ENCODE measurements at regions not wholly inside any gene's neighbourhood (a gene's known extent, or its start where the extent isn't known, plus 50 kb on each side); places are given as distances from the start of the nearest gene placed in this dataset.

- ATAC-seq (ENCODE audit: low read depth) (no peak), DNase-seq (ENCODE audit: low spot score in 2 of 2) (no peak)
- no peak overlapping the region for H3K4me3 Mint-ChIP-seq
- no peak overlapping the region for H3K27ac Mint-ChIP-seq
- peaks cover 18% of the 10 kb centered on the region for H3K27me3 Mint-ChIP-seq
- no peaks in the 10 kb centered on the region for H3K4me1 Mint-ChIP-seq
- H3K36me3 Mint-ChIP-seq, result no peaks in the 10 kb centered on the region
- peaks cover 21% of the 10 kb centered on the region for H3K9me3 Mint-ChIP-seq
Measured at GRCh38 chr1:30425046-30425445, 298.3 kb downstream of the MATN1 start.

- no peak for DNase-seq (ENCODE audit: low spot score in 2 of 2)
- Mint-ChIP-seq H3K4me1 (no peaks in the 10 kb centered on the region), H3K4me3 (no peak overlapping the region), H3K36me3 (no peaks in the 10 kb centered on the region), H3K27me3 (peaks cover 18% of the 10 kb centered on the region), H3K27ac (no peak overlapping the region), H3K9me3 (peaks cover 18% of the 10 kb centered on the region)
- no peak for ATAC-seq (ENCODE audit: low read depth)
Measured at GRCh38 chr1:30423570-30423969, 299.8 kb downstream of the MATN1 start.

DNA sequence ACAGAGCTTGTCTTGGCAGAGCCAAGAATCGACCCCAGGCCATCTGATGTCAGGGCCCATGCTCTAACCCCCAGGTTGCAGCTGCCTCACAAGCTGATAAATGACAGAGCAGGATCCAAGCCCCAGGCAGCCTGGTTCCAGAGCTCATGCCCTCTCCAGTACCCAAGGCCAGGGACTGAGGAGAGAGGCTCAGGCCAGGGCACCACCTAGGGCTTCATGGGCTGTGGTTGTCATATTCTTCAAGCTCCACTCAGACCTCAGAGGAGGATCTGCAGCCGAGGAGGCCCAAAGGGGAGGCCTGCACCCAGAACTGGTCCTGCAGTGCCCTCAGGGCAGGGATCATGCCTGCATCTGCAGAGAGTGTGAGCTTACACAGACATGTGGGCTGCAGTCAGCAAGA lies 301.1 kb downstream of the MATN1 start:
- no peaks in the 10 kb centered on the region for H3K36me3 Mint-ChIP-seq
- no peak overlapping the region for H3K27ac Mint-ChIP-seq

DNA sequence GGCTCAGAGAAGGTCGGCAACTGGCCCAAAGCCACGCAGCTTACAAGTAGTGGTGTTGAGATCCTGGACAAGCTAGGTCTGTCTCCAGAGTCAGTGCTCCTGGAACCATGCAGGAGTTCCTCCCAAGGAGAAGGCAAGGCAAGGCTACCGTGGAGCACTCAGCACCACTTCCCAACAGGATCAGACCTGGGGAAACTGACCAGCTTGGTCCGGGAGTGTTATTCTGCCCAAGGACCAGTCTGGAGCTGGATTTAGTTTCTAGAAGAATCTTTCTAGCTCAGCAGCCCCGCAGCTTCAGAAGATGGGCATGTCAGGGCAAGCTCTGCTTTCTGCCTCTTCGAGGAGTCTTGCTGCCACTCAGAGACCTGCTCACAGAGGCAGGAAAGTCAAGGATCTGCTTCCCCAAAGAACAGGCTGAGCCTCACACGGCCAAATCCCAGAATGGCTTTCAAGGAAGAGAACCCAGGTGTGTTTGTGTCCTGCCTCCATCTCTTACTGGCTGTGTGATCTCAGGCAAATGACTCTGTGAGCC lies 302.8 kb downstream of the MATN1 start:
- Mint-ChIP-seq H3K9me3 (peaks cover 3% of the 10 kb centered on the region), H3K4me1 (no peaks in the 10 kb centered on the region), H3K27me3 (peaks cover 13% of the 10 kb centered on the region)

More for the DNA sequence above, 301.1 kb downstream of the MATN1 start:
- Mint-ChIP-seq H3K27me3 (peaks cover 19% of the 10 kb centered on the region), H3K4me1 (no peaks in the 10 kb centered on the region), H3K4me3 (no peak overlapping the region), H3K9me3 (peaks cover 11% of the 10 kb centered on the region)
- no peak for ATAC-seq (ENCODE audit: low read depth)
- DNase-seq (ENCODE audit: low spot score in 2 of 2), result peak in 1 of 2 donors; percentile 4

GRCh38 chr1:30419831-30420230 lies 303.6 kb downstream of the MATN1 start:
- Mint-ChIP-seq H3K9me3 (peaks cover 2% of the 10 kb centered on the region), H3K27me3 (peaks cover 12% of the 10 kb centered on the region), H3K36me3 (no peaks in the 10 kb centered on the region), H3K4me1 (no peaks in the 10 kb centered on the region), H3K27ac (no peak overlapping the region), H3K4me3 (no peak overlapping the region)
- ATAC-seq (ENCODE audit: low read depth) (no peak), DNase-seq (ENCODE audit: low spot score in 2 of 2) (no peak)

More for the DNA sequence above, 302.8 kb downstream of the MATN1 start:
- DNase-seq (ENCODE audit: low spot score in 2 of 2), result peak in 1 of 2 donors; percentile 4
- no peak for ATAC-seq (ENCODE audit: low read depth)
- Mint-ChIP-seq H3K4me3 (no peak overlapping the region), H3K36me3 (no peaks in the 10 kb centered on the region), H3K27ac (no peak overlapping the region)

DNA sequence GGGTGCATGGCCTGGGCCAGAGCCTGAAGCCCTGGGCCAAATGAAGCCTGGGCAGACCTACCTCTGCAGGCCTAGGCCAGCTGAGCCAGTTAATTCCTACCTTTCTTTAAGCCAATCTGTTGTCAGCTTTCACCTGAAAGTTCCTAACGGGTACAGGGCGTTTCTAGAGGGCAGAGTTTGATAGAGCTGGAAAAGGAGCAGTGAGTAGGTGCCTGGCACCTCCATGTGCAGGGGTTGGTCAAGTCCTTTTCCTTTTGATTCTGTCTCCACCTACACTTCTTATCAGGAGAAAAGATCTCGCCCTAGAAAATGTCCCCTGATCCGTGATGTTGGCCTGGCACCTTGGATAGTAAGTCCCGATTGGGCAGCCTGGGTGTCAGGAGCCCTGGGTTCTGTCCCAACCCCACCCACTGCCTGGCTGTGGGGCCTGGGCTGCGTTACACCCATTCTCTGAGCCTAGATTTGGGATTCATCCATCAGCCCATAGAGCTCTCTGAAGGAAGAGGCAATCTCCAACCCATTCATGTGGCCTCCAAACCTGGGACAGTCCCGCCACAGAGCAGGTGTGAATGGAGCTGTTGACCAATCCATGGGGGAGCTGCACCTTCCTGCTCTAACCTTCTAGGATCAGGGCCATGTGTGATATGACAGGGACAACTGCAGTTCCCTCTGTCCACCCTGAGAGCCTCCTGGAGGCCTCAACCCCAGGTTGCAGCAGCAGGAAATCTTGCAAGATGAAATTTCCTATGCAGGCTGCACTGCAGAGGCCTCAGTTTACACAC lies 304.3 kb downstream of the MATN1 start:
- no peak overlapping the region for H3K27ac Mint-ChIP-seq
- no peaks in the 10 kb centered on the region for H3K4me1 Mint-ChIP-seq
- no peak for ATAC-seq (ENCODE audit: low read depth)
- peak in 1 of 2 donors; percentile 4 for DNase-seq (ENCODE audit: low spot score in 2 of 2)
- peaks cover 9% of the 10 kb centered on the region for H3K27me3 Mint-ChIP-seq
- no peaks in the 10 kb centered on the region for H3K36me3 Mint-ChIP-seq
- no peak overlapping the region for H3K4me3 Mint-ChIP-seq
- H3K9me3 Mint-ChIP-seq, result no peaks in the 10 kb centered on the region

DNA sequence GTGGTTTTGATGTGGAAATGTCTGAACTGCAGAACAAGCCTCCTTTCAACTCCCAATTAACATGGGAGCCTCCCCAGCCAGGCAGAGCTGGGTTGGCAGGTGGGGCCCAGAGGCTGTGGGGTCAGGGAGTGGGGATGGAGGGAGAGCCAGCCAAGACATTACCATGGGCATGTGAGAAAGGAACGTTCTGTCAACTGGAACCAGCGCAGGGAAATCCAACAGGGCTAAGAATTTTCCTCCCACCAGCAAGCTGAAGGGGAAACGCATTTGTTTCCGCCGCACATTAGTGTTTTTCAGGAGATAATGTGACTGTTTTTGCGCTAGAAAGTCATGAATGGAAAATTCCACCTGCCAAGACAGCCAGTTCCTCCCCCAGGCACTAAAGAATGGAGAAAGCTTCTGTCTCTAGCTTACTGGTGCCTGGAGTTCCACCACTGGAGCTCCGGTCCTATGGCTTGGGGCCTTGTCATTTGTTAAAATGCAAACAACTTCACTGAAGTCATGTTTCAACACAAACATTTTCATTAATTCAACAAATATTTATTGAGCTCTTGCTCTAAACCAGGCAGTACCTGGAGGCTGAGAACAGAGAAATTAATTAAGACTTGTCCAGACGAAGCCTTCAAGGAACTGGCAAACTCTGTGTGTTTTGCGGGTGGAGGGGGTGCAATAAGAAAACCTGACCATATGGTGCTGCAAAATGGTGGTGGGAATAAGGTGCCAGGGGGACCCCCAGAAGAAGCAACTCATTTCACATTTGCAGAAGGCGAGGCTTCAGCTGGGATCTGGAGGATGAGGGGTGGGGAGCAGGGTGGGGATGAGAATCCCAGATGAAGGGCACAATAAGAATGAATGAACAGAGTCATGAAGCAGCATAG lies 305.1 kb downstream of the MATN1 start:
- Mint-ChIP-seq H3K27me3 (peaks cover 10% of the 10 kb centered on the region), H3K36me3 (no peaks in the 10 kb centered on the region), H3K27ac (no peak overlapping the region), H3K4me3 (no peak overlapping the region), H3K4me1 (no peaks in the 10 kb centered on the region), H3K9me3 (no peaks in the 10 kb centered on the region)
- ATAC-seq (ENCODE audit: low read depth), result no peak
- peak in 1 of 2 donors; percentile 2 for DNase-seq (ENCODE audit: low spot score in 2 of 2)

GRCh38 chr1:30417701-30418046 lies 305.7 kb downstream of the MATN1 start:
- Mint-ChIP-seq H3K27ac (no peak overlapping the region), H3K27me3 (peaks cover 10% of the 10 kb centered on the region), H3K4me3 (no peak overlapping the region), H3K36me3 (no peaks in the 10 kb centered on the region), H3K4me1 (no peaks in the 10 kb centered on the region), H3K9me3 (no peaks in the 10 kb centered on the region)
- ATAC-seq (ENCODE audit: low read depth) (no peak), DNase-seq (ENCODE audit: low spot score in 2 of 2) (peak in 1 of 2 donors; percentile 4)

GRCh38 chr1:30417001-30417700 lies 306.2 kb downstream of the MATN1 start:
- Mint-ChIP-seq H3K4me1 (no peaks in the 10 kb centered on the region), H3K4me3 (no peak overlapping the region), H3K27ac (no peak overlapping the region), H3K27me3 (peaks cover 10% of the 10 kb centered on the region), H3K36me3 (no peaks in the 10 kb centered on the region), H3K9me3 (no peaks in the 10 kb centered on the region)
- ATAC-seq (ENCODE audit: low read depth), result no peak
- DNase-seq (ENCODE audit: low spot score in 2 of 2), result peak in 1 of 2 donors; percentile 6

- H3K9me3 Mint-ChIP-seq, result no peaks in the 10 kb centered on the region
- DNase-seq (ENCODE audit: low spot score in 2 of 2) (peak in 1 of 2 donors; percentile 1), ATAC-seq (ENCODE audit: low read depth) (no peak)
- no peaks in the 10 kb centered on the region for H3K36me3 Mint-ChIP-seq
- H3K27ac Mint-ChIP-seq, result no peak overlapping the region
- H3K4me1 Mint-ChIP-seq, result no peaks in the 10 kb centered on the region
- peaks cover 13% of the 10 kb centered on the region for H3K27me3 Mint-ChIP-seq
- no peak overlapping the region for H3K4me3 Mint-ChIP-seq
Measured at GRCh38 chr1:30416221-30416820, 307.1 kb downstream of the MATN1 start.

DNA sequence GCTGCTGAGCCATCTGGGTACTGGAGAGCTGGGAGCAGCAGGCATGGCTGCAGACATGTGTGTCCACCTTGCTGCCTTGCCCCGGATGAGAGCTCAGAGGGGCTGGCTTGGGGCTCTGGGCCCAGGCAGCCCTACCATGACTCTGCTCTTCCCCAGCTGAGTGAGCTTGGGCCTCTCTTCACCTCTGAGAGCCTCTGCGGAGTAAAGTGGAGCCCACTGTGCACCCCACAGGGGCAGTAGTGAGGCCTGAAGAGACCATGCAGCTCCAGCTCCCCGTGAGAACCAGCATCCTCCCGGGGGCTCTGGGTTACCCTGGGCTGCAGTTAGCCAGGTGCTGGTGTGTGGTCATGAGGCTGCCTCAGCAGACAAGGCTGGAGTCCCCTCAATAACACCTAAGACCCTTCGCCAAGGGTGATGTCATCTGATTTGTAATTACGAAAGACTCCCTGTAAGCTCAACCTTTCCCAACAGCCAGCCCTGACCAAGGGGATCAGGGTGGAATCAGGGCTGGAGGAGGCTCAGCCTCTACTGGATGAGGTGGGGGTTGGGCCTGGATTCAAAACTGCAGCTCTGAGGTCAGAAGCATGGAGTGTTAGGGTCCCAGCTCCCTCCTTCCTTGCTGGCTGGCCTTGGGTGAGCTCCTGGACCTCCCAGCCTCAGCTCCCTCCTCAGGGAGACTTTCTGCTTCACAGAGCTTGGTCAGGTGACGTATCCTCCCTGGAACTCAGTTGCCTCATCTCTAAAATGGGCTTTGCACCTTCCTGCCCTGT lies 308.0 kb downstream of the MATN1 start:
- DNase-seq (ENCODE audit: low spot score in 2 of 2), result peak in 1 of 2 donors; percentile 7
- Mint-ChIP-seq H3K4me3 (no peak overlapping the region), H3K4me1 (no peaks in the 10 kb centered on the region), H3K27ac (no peak overlapping the region), H3K36me3 (no peaks in the 10 kb centered on the region), H3K27me3 (peaks cover 11% of the 10 kb centered on the region), H3K9me3 (no peaks in the 10 kb centered on the region)
- ATAC-seq (ENCODE audit: low read depth), result no peak

GRCh38 chr1:30414851-30415165 lies 308.6 kb downstream of the MATN1 start:
- Mint-ChIP-seq H3K36me3 (no peaks in the 10 kb centered on the region), H3K9me3 (no peaks in the 10 kb centered on the region), H3K4me1 (no peaks in the 10 kb centered on the region), H3K27ac (no peak overlapping the region), H3K27me3 (peaks cover 11% of the 10 kb centered on the region), H3K4me3 (no peak overlapping the region)
- ATAC-seq (ENCODE audit: low read depth) (no peak), DNase-seq (ENCODE audit: low spot score in 2 of 2) (peak in 1 of 2 donors; percentile 2)

Data from memory B cell (primary cell).